ENCODE measurements at regions not wholly inside any gene's neighbourhood (a gene's known extent, or its start where the extent isn't known, plus 50 kb on each side); places are given as distances from the start of the nearest gene placed in this dataset.

DNA sequence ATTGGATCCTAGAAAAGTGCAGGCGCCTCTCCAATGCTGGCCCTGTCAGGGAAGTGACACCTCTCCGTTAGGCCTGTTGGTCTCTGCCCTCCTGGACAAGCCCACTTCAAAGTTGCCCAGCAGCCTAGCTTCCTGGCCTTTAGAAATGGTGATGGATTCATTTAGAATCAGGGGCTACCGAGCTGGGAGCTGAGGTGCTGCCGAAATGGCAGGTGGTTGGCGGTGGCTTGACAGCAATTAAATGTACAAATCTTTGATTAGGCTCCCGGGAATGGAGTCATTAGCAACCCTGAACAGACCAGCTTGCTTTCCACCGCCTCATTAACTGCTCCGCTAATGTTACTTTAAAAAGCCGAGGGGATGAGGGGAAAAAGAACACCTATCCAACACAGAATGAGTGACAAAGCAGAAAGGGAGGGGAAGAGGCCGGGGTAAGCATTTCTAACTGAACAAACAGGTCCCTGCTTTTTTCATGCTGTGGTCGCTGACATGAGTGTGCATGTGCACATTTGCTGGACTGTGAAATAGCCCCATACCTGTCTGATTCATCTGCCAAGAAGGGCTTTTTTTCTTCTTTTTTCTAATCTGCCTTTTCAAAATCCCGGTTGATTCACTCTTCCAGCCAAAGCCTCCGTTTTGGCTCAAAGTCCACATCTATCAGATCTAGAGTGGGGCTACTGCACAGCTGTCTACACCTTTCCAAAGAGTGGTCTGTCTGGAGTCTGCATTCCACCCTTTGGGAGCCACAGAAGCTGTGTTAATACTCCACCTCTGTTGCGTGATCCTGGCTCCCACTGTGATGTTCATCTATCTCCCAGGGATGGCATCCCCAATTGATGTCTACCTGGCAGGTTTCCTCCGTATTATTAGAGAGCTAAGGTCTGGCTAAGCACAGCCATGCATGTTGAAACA lies 431.9 kb downstream of the COG6 start:
- Histone ChIP-seq H3K9me3 (ENCODE audit: control insufficient read depth, low read length) (no peaks in the 10 kb centered on the region), H4K91ac (ENCODE audit: low read length) (no peak overlapping the region), H3K14ac (ENCODE audit: low read length in 2 of 2) (no peak overlapping the region), H3K36me3 (ENCODE audit: control insufficient read depth in 1 of 2, insufficient read depth in 2 of 2, low read depth in 1 of 2, low read length in 2 of 2) (no peaks in the 10 kb centered on the region), H3K23ac (ENCODE audit: low read length in 2 of 2) (no peak overlapping the region), H2AK5ac (ENCODE audit: low read length, severe bottlenecking) (no peak overlapping the region), H3K27me3 (ENCODE audit: control insufficient read depth in 1 of 2, insufficient read depth in 1 of 2, low read length in 2 of 2) (peaks cover 0 to 16% of the 10 kb centered on the region in 2 experiments), H3K27ac (ENCODE audit: low read length, poor library complexity, severe bottlenecking) (no peak overlapping the region), H2BK120ac (ENCODE audit: low read depth, low read length) (no peak overlapping the region), H2BK15ac (ENCODE audit: low read depth, poor library complexity, severe bottlenecking) (no peak overlapping the region), H3K4me2 (ENCODE audit: low read length, poor library complexity, severe bottlenecking) (no peak overlapping the region), H3K9ac (ENCODE audit: low read length) (no peak overlapping the region), H2BK12ac (ENCODE audit: low read length in 2 of 2) (no peak overlapping the region), H2BK5ac (ENCODE audit: low read depth, low read length, poor library complexity, severe bottlenecking) (no peak overlapping the region), H3K4me1 (ENCODE audit: control insufficient read depth, insufficient read depth, low read depth, low read length) (peaks cover 3% of the 10 kb centered on the region), H3K4ac (ENCODE audit: low read depth in 1 of 2, low read length in 2 of 2) (no peak overlapping the region), H4K8ac (ENCODE audit: low read length) (no peak overlapping the region), H2AFZ (ENCODE audit: low read depth, low read length) (no peak overlapping the region), H3K79me1 (replicated peaks; ENCODE audit: low read length, poor library complexity, severe bottlenecking) (no peaks in the 10 kb centered on the region), H3K18ac (ENCODE audit: low read depth in 1 of 2, low read length in 2 of 2) (peak overlapping the region in 1 of 2 experiments; percentile 7), H3K4me3 (ENCODE audit: insufficient read depth in 1 of 2, low read depth in 1 of 2, low read length in 2 of 2) (no peak overlapping the region)
- no peak for DNase-seq
- WGBS: 81% methylated on average over 15 of the region's 15 CpGs

DNA sequence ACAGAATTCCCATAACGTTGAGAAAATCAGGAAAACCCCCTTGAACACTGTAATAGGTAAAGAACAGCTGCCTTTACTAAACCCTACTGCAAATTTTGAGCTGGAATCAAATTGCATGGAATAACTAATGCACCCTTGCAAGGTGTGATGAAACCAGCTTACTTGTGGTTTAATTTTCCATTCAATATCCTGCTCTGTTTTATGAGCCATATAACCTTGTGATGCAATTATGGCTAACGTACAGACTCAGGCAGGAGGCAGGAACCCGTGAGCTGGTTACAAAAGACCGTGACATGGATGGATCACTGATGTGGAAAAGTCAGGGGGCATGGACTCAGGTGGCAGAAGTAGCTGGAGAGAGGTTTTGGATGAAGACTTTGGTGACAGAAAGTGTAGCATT lies 438.6 kb downstream of the COG6 start:
- H2BK15ac ChIP-seq (ENCODE audit: low read depth, poor library complexity, severe bottlenecking): no peak overlapping the region
- no peak overlapping the region for H2BK5ac ChIP-seq (ENCODE audit: low read depth, low read length, poor library complexity, severe bottlenecking)
- H3K9me3 ChIP-seq (ENCODE audit: control insufficient read depth, low read length): peaks cover 4% of the 10 kb centered on the region
- H3K4me3 ChIP-seq (ENCODE audit: insufficient read depth in 1 of 2, low read depth in 1 of 2, low read length in 2 of 2): no peak overlapping the region
- no peak overlapping the region for H3K27ac ChIP-seq (ENCODE audit: low read length, poor library complexity, severe bottlenecking)
- no peak overlapping the region for H3K4me2 ChIP-seq (ENCODE audit: low read length, poor library complexity, severe bottlenecking)
- no peak overlapping the region for H2BK120ac ChIP-seq (ENCODE audit: low read depth, low read length)
- DNase-seq: no peak
- H3K27me3 ChIP-seq (ENCODE audit: control insufficient read depth in 1 of 2, insufficient read depth in 1 of 2, low read length in 2 of 2): peaks cover 0 to 35% of the 10 kb centered on the region in 2 experiments
- H3K4ac ChIP-seq (ENCODE audit: low read depth in 1 of 2, low read length in 2 of 2): no peak overlapping the region
- peaks cover 4% of the 10 kb centered on the region for H3K4me1 ChIP-seq (ENCODE audit: control insufficient read depth, insufficient read depth, low read depth, low read length)
- H3K79me1 ChIP-seq (replicated peaks; ENCODE audit: low read length, poor library complexity, severe bottlenecking): no peaks in the 10 kb centered on the region
- no peaks in the 10 kb centered on the region for H3K36me3 ChIP-seq (ENCODE audit: control insufficient read depth in 1 of 2, insufficient read depth in 2 of 2, low read depth in 1 of 2, low read length in 2 of 2)
- H4K91ac ChIP-seq (ENCODE audit: low read length): no peak overlapping the region
- no peak overlapping the region for H3K18ac ChIP-seq (ENCODE audit: low read depth in 1 of 2, low read length in 2 of 2)
- H3K23ac ChIP-seq (ENCODE audit: low read length in 2 of 2): no peak overlapping the region
- H3K9ac ChIP-seq (ENCODE audit: low read length): no peak overlapping the region
- H3K14ac ChIP-seq (ENCODE audit: low read length in 2 of 2): no peak overlapping the region
- H2BK12ac ChIP-seq (ENCODE audit: low read length in 2 of 2): no peak overlapping the region
- H2AFZ ChIP-seq (ENCODE audit: low read depth, low read length): no peak overlapping the region
- WGBS: 76% methylated on average over 4 of the region's 4 CpGs
- H4K8ac ChIP-seq (ENCODE audit: low read length): no peak overlapping the region
- H2AK5ac ChIP-seq (ENCODE audit: low read length, severe bottlenecking): no peak overlapping the region

DNA sequence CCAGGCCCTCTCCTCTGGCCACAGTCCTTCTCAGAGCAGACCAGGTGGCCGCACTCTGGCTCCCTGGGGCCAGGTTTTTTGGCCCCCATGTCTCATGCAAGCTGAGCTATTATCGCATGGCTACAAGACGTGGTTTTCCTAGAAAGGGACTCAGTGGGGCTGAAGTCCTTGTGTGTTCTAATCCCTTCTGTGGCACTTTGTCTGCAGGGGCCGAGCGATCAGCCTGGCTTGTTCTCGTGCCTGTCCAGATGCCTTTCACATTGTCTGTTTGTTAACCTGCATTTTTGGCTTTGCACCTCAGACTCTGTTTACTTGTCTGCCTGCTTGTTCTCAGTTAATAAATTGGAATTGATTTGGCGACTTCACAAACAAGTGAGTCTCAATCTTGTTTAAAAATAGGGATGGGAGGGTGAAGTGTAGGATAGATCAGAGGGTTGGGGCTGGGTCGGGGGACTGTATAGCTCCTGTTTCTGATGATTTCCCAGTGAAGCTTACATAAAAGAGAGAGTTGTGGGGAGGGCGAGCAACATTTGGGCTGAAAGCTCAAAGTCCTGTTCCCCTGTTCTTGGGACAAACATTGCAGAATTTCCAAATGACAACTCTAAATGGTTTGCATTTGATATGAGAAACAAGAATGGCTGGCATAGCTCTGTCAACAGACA lies 440.4 kb downstream of the COG6 start:
- Histone ChIP-seq H3K27me3 (ENCODE audit: control insufficient read depth in 1 of 2, insufficient read depth in 1 of 2, low read length in 2 of 2) (peaks cover 0 to 35% of the 10 kb centered on the region in 2 experiments), H2BK12ac (ENCODE audit: low read length in 2 of 2) (no peak overlapping the region), H2AFZ (ENCODE audit: low read depth, low read length) (no peak overlapping the region), H3K18ac (ENCODE audit: low read depth in 1 of 2, low read length in 2 of 2) (no peak overlapping the region), H3K79me1 (replicated peaks; ENCODE audit: low read length, poor library complexity, severe bottlenecking) (no peaks in the 10 kb centered on the region), H2AK5ac (ENCODE audit: low read length, severe bottlenecking) (no peak overlapping the region), H2BK120ac (ENCODE audit: low read depth, low read length) (no peak overlapping the region), H4K8ac (ENCODE audit: low read length) (no peak overlapping the region), H3K4me1 (ENCODE audit: control insufficient read depth, insufficient read depth, low read depth, low read length) (peaks cover 4% of the 10 kb centered on the region), H3K9ac (ENCODE audit: low read length) (no peak overlapping the region), H4K91ac (ENCODE audit: low read length) (no peak overlapping the region), H3K27ac (ENCODE audit: low read length, poor library complexity, severe bottlenecking) (no peak overlapping the region), H3K36me3 (ENCODE audit: control insufficient read depth in 1 of 2, insufficient read depth in 2 of 2, low read depth in 1 of 2, low read length in 2 of 2) (no peaks in the 10 kb centered on the region), H3K4ac (ENCODE audit: low read depth in 1 of 2, low read length in 2 of 2) (no peak overlapping the region), H3K9me3 (ENCODE audit: control insufficient read depth, low read length) (peaks cover 12% of the 10 kb centered on the region), H3K4me2 (ENCODE audit: low read length, poor library complexity, severe bottlenecking) (no peak overlapping the region), H3K23ac (ENCODE audit: low read length in 2 of 2) (no peak overlapping the region), H3K4me3 (ENCODE audit: insufficient read depth in 1 of 2, low read depth in 1 of 2, low read length in 2 of 2) (no peak overlapping the region), H3K14ac (ENCODE audit: low read length in 2 of 2) (no peak overlapping the region), H2BK5ac (ENCODE audit: low read depth, low read length, poor library complexity, severe bottlenecking) (no peak overlapping the region), H2BK15ac (ENCODE audit: low read depth, poor library complexity, severe bottlenecking) (no peak overlapping the region)
- no peak for DNase-seq
- WGBS: 84% methylated on average over 9 of the region's 9 CpGs

DNA sequence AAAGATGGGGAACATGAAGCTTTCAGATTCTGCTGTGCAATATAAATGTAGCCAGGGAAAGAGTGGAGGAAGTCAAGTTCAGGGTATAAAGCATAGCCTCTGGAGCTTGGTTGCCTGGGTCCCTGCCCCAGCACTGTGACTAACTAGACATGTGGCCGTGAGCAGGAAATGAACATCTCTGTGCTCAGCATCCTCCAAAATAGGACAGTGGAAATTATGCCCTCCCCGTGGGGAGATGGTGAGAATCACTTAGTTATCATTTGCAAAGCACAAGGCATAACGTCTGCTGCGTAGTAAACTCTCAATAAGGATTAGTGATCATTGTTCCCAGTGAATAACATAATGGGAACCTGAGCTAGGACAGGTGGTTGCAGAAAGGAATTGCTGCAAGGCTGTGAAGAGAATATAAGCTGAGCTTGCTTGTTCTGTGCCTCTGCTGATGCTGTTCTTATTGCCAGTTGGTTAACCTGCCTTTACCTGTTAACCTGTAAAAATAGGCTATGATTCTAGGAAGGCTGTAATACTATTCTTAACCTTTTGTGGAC lies 441.0 kb downstream of the COG6 start:
- Histone ChIP-seq H3K23ac (ENCODE audit: low read length in 2 of 2) (no peak overlapping the region), H2AK5ac (ENCODE audit: low read length, severe bottlenecking) (no peak overlapping the region), H3K79me1 (replicated peaks; ENCODE audit: low read length, poor library complexity, severe bottlenecking) (no peaks in the 10 kb centered on the region), H3K9me3 (ENCODE audit: control insufficient read depth, low read length) (peaks cover 12% of the 10 kb centered on the region), H2BK5ac (ENCODE audit: low read depth, low read length, poor library complexity, severe bottlenecking) (no peak overlapping the region), H3K4ac (ENCODE audit: low read depth in 1 of 2, low read length in 2 of 2) (no peak overlapping the region), H2BK15ac (ENCODE audit: low read depth, poor library complexity, severe bottlenecking) (no peak overlapping the region), H3K27ac (ENCODE audit: low read length, poor library complexity, severe bottlenecking) (no peak overlapping the region), H2BK12ac (ENCODE audit: low read length in 2 of 2) (no peak overlapping the region), H3K18ac (ENCODE audit: low read depth in 1 of 2, low read length in 2 of 2) (no peak overlapping the region), H3K14ac (ENCODE audit: low read length in 2 of 2) (no peak overlapping the region), H3K4me3 (ENCODE audit: insufficient read depth in 1 of 2, low read depth in 1 of 2, low read length in 2 of 2) (no peak overlapping the region), H4K91ac (ENCODE audit: low read length) (no peak overlapping the region), H3K4me1 (ENCODE audit: control insufficient read depth, insufficient read depth, low read depth, low read length) (peaks cover 4% of the 10 kb centered on the region), H2AFZ (ENCODE audit: low read depth, low read length) (no peak overlapping the region), H2BK120ac (ENCODE audit: low read depth, low read length) (no peak overlapping the region), H4K8ac (ENCODE audit: low read length) (no peak overlapping the region), H3K9ac (ENCODE audit: low read length) (no peak overlapping the region), H3K36me3 (ENCODE audit: control insufficient read depth in 1 of 2, insufficient read depth in 2 of 2, low read depth in 1 of 2, low read length in 2 of 2) (no peaks in the 10 kb centered on the region), H3K27me3 (ENCODE audit: control insufficient read depth in 1 of 2, insufficient read depth in 1 of 2, low read length in 2 of 2) (peaks cover 0 to 29% of the 10 kb centered on the region in 2 experiments), H3K4me2 (ENCODE audit: low read length, poor library complexity, severe bottlenecking) (no peak overlapping the region)
- no peak for DNase-seq
- 87% methylated on average over 4 of the region's 4 CpGs for WGBS
